ENCODE measurements at regions not wholly inside any gene's neighbourhood (a gene's known extent, or its start where the extent isn't known, plus 50 kb on each side); places are given as distances from the start of the nearest gene placed in this dataset.

GRCh38 chr21:19842601-19843000 is 1155.6 kb upstream of the NCAM2 start:
- TF ChIP-seq MAX (IDR thresholded peaks at IDR 0.05; ENCODE audit: low read depth, low read length) = no peak
- TF ChIP-seq MYC (IDR thresholded peaks at IDR 0.05; ENCODE audit: low read depth, low read length) = no peak
- TF ChIP-seq POLR2A (IDR thresholded peaks at IDR 0.05; ENCODE audit: extremely low read depth, insufficient read length) = no peak
- no peak for TF ChIP-seq CTCF (IDR thresholded peaks at IDR 0.05; ENCODE audit: low read depth, low read length)
- no peak overlapping the region for H3K4me3 ChIP-seq (ENCODE audit: low read depth, low read length)
- DNase-seq (ENCODE audit: low read depth) = no peak

GRCh38 chr21:19844334-19844733 is 1153.9 kb upstream of the NCAM2 start:
- DNase-seq (ENCODE audit: low read depth) = no peak
- no peak overlapping the region for H3K4me3 ChIP-seq (ENCODE audit: low read depth, low read length)
- TF ChIP-seq CTCF (IDR thresholded peaks at IDR 0.05; ENCODE audit: low read depth, low read length) = no peak

GRCh38 chr21:19850157-19850556 is 1148.1 kb upstream of the NCAM2 start:
- no peak for DNase-seq (ENCODE audit: low read depth)
- no peak for TF ChIP-seq CTCF (IDR thresholded peaks at IDR 0.05; ENCODE audit: low read depth, low read length)
- no peak for TF ChIP-seq POLR2A (IDR thresholded peaks at IDR 0.05; ENCODE audit: extremely low read depth, insufficient read length)
- TF ChIP-seq MYC (IDR thresholded peaks at IDR 0.05; ENCODE audit: low read depth, low read length) = no peak
- no peak for TF ChIP-seq MAX (IDR thresholded peaks at IDR 0.05; ENCODE audit: low read depth, low read length)
- no peak overlapping the region for H3K4me3 ChIP-seq (ENCODE audit: low read depth, low read length)

GRCh38 chr21:19853061-19853460 is 1145.1 kb upstream of the NCAM2 start:
- DNase-seq (ENCODE audit: low read depth) = no peak
- no peak for TF ChIP-seq CTCF (IDR thresholded peaks at IDR 0.05; ENCODE audit: low read depth, low read length)
- TF ChIP-seq MYC (IDR thresholded peaks at IDR 0.05; ENCODE audit: low read depth, low read length) = no peak
- no peak for TF ChIP-seq MAX (IDR thresholded peaks at IDR 0.05; ENCODE audit: low read depth, low read length)
- no peak for TF ChIP-seq POLR2A (IDR thresholded peaks at IDR 0.05; ENCODE audit: extremely low read depth, insufficient read length)
- no peak overlapping the region for H3K4me3 ChIP-seq (ENCODE audit: low read depth, low read length)

- DNase-seq (ENCODE audit: low read depth) = no peak
- TF ChIP-seq MYC (IDR thresholded peaks at IDR 0.05; ENCODE audit: low read depth, low read length) (no peak), MAX (IDR thresholded peaks at IDR 0.05; ENCODE audit: low read depth, low read length) (no peak), CTCF (IDR thresholded peaks at IDR 0.05; ENCODE audit: low read depth, low read length) (no peak), POLR2A (IDR thresholded peaks at IDR 0.05; ENCODE audit: extremely low read depth, insufficient read length) (no peak)
- no peak overlapping the region for H3K4me3 ChIP-seq (ENCODE audit: low read depth, low read length)
These were observed 1144.3 kb upstream of the NCAM2 start for GRCh38 chr21:19853709-19854575.
